T-cell (primary cell): ENCODE measurements at regions not wholly inside any gene's neighbourhood (a gene's known extent, or its start where the extent isn't known, plus 50 kb on each side); places are given as distances from the start of the nearest gene placed in this dataset.

ENCODE experiments used
- ATAC-seq, 4 experiments: fragments of 200-7000 bp in 3 of 4; fragments of 150-1000 bp in 1 of 4; cut with Tn5 transposase; replicated peaks in 1 of 4; 1 replicate in 3 of 4; 2 replicates in 1 of 4; pipeline ENCODE4 v1.10.0; 2021; ENCODE audit warnings: moderate library complexity in 3 of 4, mild to moderate bottlenecking in 2 of 4, moderate number of reproducible peaks in 1 of 4
- CTCF ChIA-PET, 2 donors: fragments of 300-600 bp; sonication (Branson Sonifier 250); formaldehyde crosslinking; loops; one replicate each; lab custom pipeline; 2022; ENCODE audit warnings: antibody characterized with exemption in 2 of 2; lab: Charles Lee
- POLR2A ChIA-PET, 2 donors: fragments of 300-600 bp; sonication (Branson Sonifier 250); formaldehyde crosslinking; loops; one replicate each; lab custom pipeline; 2022; ENCODE audit warnings: antibody characterized with exemption in 2 of 2; lab: Charles Lee
- DNase-seq, 35 experiments: peaks; one replicate each; pipeline versions ENCODE4 v3.0.0 to v3.0.0-alpha.2; 2013 to 2023
- H3K27ac ChIP-seq: one replicate; pipeline ENCODE4 v1.5.1; 2013; ENCODE audit warnings: low read length
- H3K27me3 ChIP-seq, 2 experiments: replicated peaks in 1 of 2; 1 replicate in 1 of 2; 2 replicates in 1 of 2; pipeline versions ENCODE4 v1.6.1 to v1.7.0; 2013; ENCODE audit warnings: low read length in 1 of 2, mixed read lengths in 1 of 2; ENCODE audit not compliant: control insufficient read depth in 2 of 2, insufficient read depth in 2 of 2; ENCODE audit errors: extremely low read depth in 1 of 2
- H3K36me3 ChIP-seq, 2 donors: 1 replicate in 1 of 2; 2 replicates in 1 of 2; pipeline versions ENCODE4 v1.6.1 to v1.7.0; 2013; ENCODE audit warnings: low read length in 1 of 2; ENCODE audit not compliant: control insufficient read depth in 2 of 2, insufficient read depth in 1 of 2; ENCODE audit errors: extremely low read depth in 1 of 2
- H3K4me1 ChIP-seq, 2 experiments: 1 replicate in 1 of 2; 2 replicates in 1 of 2; pipeline versions ENCODE4 v1.6.1 to v1.7.0; 2013; ENCODE audit warnings: low read length in 2 of 2, mixed read lengths in 1 of 2; ENCODE audit not compliant: insufficient read depth in 2 of 2, control insufficient read depth in 1 of 2; ENCODE audit errors: extremely low read depth in 1 of 2
- H3K4me3 ChIP-seq, 2 donors: 1 replicate in 1 of 2; 2 replicates in 1 of 2; pipeline versions ENCODE4 v1.5.1 to v1.7.0; 2013; ENCODE audit warnings: mild to moderate bottlenecking in 2 of 2, low read length in 1 of 2, moderate library complexity in 1 of 2; ENCODE audit not compliant: control insufficient read depth in 1 of 2; ENCODE audit errors: extremely low read depth in 1 of 2
- H3K9me3 ChIP-seq: 2 replicates; pipeline ENCODE4 v1.7.0; 2013
- H3K27ac Mint-ChIP-seq, 2 donors: one replicate each; pipeline ENCODE4 v1.8.0; 2020 to 2021; ENCODE audit warnings: mild to moderate bottlenecking in 2 of 2, mixed read lengths in 2 of 2
- H3K27me3 Mint-ChIP-seq, 2 donors: one replicate each; pipeline ENCODE4 v1.8.0; 2021 to 2022; ENCODE audit warnings: mixed read lengths in 2 of 2
- H3K36me3 Mint-ChIP-seq: one replicate; pipeline ENCODE4 v1.8.0; 2021; ENCODE audit warnings: mixed read lengths
- H3K4me1 Mint-ChIP-seq, 3 donors: one replicate each; pipeline ENCODE4 v1.8.0; 2020 to 2022; ENCODE audit warnings: mixed read lengths in 3 of 3, mild to moderate bottlenecking in 1 of 3
- H3K4me3 Mint-ChIP-seq, 3 donors: one replicate each; pipeline ENCODE4 v1.8.0; 2020 to 2022; ENCODE audit warnings: mild to moderate bottlenecking in 3 of 3, mixed read lengths in 3 of 3, moderate library complexity in 3 of 3
- H3K9me3 Mint-ChIP-seq, 3 donors: one replicate each; pipeline ENCODE4 v1.8.0; 2020 to 2022; ENCODE audit warnings: mixed read lengths in 3 of 3
- WGBS: methylation state at CpG from one replicate; pipeline ENCODE4 v1.1.5; 2013; ENCODE audit warnings: missing lambda C conversion rate; ENCODE audit not compliant: insufficient coverage; 5-methylcytosine and 5-hydroxymethylcytosine counted together

GRCh38 chr12:89906824-89907223, 198.2 kb upstream of the ATP2B1 start:
- Histone ChIP-seq H3K27ac (no peak overlapping the region), H3K4me1 (no peaks in the 10 kb centered on the region), H3K36me3 (no peaks in the 10 kb centered on the region), H3K27me3 (no peaks in the 10 kb centered on the region), H3K9me3 (no peaks in the 10 kb centered on the region), H3K4me3 (no peak overlapping the region)
- Mint-ChIP-seq H3K9me3 (peaks cover 0 to 4% (median 0%) of the 10 kb centered on the region in 3 donors), H3K36me3 (no peaks in the 10 kb centered on the region), H3K4me3 (no peak overlapping the region), H3K27me3 (no peaks in the 10 kb centered on the region), H3K4me1 (no peaks in the 10 kb centered on the region), H3K27ac (no peak overlapping the region)
- 100% methylated on average over 4 of the region's 4 CpGs for WGBS
- ATAC-seq (no peak), DNase-seq (no peak)
- POLR2A ChIA-PET = no interaction called here
- CTCF ChIA-PET = no interaction called here

- Histone ChIP-seq H3K27ac (no peak overlapping the region), H3K4me3 (no peak overlapping the region), H3K9me3 (no peaks in the 10 kb centered on the region), H3K36me3 (no peaks in the 10 kb centered on the region), H3K27me3 (no peaks in the 10 kb centered on the region), H3K4me1 (no peaks in the 10 kb centered on the region)
- ATAC-seq (no peak), DNase-seq (no peak)
- POLR2A ChIA-PET = interaction anchor here in 1 of 2 donors (0.9 kb wide), 1 partner anchor 14 kb away, joined by 3 read pairs; no protein-coding TSS in a partner anchor
- Mint-ChIP-seq H3K4me1 (no peaks in the 10 kb centered on the region), H3K36me3 (no peaks in the 10 kb centered on the region), H3K4me3 (no peak overlapping the region), H3K9me3 (peaks cover 0 to under 1% (median 0%) of the 10 kb centered on the region in 3 donors), H3K27ac (no peak overlapping the region), H3K27me3 (no peaks in the 10 kb centered on the region)
- CTCF ChIA-PET = no interaction called here
These were observed 197.5 kb upstream of the ATP2B1 start for GRCh38 chr12:89906178-89906577.

GRCh38 chr12:89901906-89902642, 193.4 kb upstream of the ATP2B1 start:
- Histone ChIP-seq H3K9me3 (no peaks in the 10 kb centered on the region), H3K27me3 (no peaks in the 10 kb centered on the region), H3K36me3 (no peaks in the 10 kb centered on the region), H3K27ac (no peak overlapping the region), H3K4me3 (no peak overlapping the region), H3K4me1 (no peaks in the 10 kb centered on the region)
- CTCF ChIA-PET = interaction anchor here (0.6 to 1.1 kb wide), 3 partner anchors 10 to 304 kb away, joined by 3 read pairs; no protein-coding TSS in a partner anchor
- Mint-ChIP-seq H3K36me3 (no peaks in the 10 kb centered on the region), H3K4me3 (no peak overlapping the region), H3K27ac (no peak overlapping the region), H3K27me3 (no peaks in the 10 kb centered on the region), H3K9me3 (no peaks in the 10 kb centered on the region), H3K4me1 (peaks cover 0 to 4% (median 4%) of the 10 kb centered on the region in 3 donors)
- 60% methylated on average over 1 of the region's 1 CpG for WGBS
- no peak for ATAC-seq
- POLR2A ChIA-PET = interaction anchor here in 1 of 2 donors (0.5 kb wide), 1 partner anchor 45 kb away, joined by 3 read pairs; no protein-coding TSS in a partner anchor
- no peak for DNase-seq

- Histone ChIP-seq H3K4me1 (no peaks in the 10 kb centered on the region), H3K4me3 (no peak overlapping the region), H3K9me3 (no peaks in the 10 kb centered on the region), H3K27ac (no peak overlapping the region), H3K36me3 (no peaks in the 10 kb centered on the region), H3K27me3 (no peaks in the 10 kb centered on the region)
- ATAC-seq (no peak), DNase-seq (no peak)
- H3K9me3 Mint-ChIP-seq = no peaks in the 10 kb centered on the region
- H3K27ac Mint-ChIP-seq = no peak overlapping the region
- no peaks in the 10 kb centered on the region for H3K27me3 Mint-ChIP-seq
- 100% methylated on average over 1 of the region's 2 CpGs for whole genome bisulfite sequencing
- peaks cover 4 to 11% (median 5%) of the 10 kb centered on the region in 3 donors for H3K4me1 Mint-ChIP-seq
- ChIA-PET CTCF (no interaction called here), POLR2A (no interaction called here)
- no peak overlapping the region for H3K4me3 Mint-ChIP-seq
- no peaks in the 10 kb centered on the region for H3K36me3 Mint-ChIP-seq
These were observed 192.7 kb upstream of the ATP2B1 start for GRCh38 chr12:89901319-89901718.

GRCh38 chr12:89899651-89900050, 191.0 kb upstream of the ATP2B1 start:
- POLR2A ChIA-PET = no interaction called here

GRCh38 chr12:89895591-89895990, 187.0 kb upstream of the ATP2B1 start:
- WGBS = no CpG with 5 or more reads among the region's 2 CpGs
- no peak overlapping the region for H3K27ac Mint-ChIP-seq

More at GRCh38 chr12:89899651-89900050, 191.0 kb upstream of the ATP2B1 start:
- H3K4me1 ChIP-seq = peaks cover 0 to 5% of the 10 kb centered on the region in 2 experiments
- no peaks in the 10 kb centered on the region for H3K27me3 ChIP-seq
- no peak overlapping the region for H3K27ac ChIP-seq
- WGBS = 100% methylated on average over 1 of the region's 2 CpGs
- no peak overlapping the region for H3K27ac Mint-ChIP-seq
- DNase-seq (no peak), ATAC-seq (no peak)
- H3K9me3 ChIP-seq = no peaks in the 10 kb centered on the region
- H3K4me3 ChIP-seq = no peak overlapping the region
- no peaks in the 10 kb centered on the region for H3K36me3 Mint-ChIP-seq
- H3K9me3 Mint-ChIP-seq = no peaks in the 10 kb centered on the region
- peaks cover 8 to 15% (median 12%) of the 10 kb centered on the region in 3 donors for H3K4me1 Mint-ChIP-seq
- no peak overlapping the region for H3K4me3 Mint-ChIP-seq
- H3K36me3 ChIP-seq = no peaks in the 10 kb centered on the region
- CTCF ChIA-PET = no interaction called here
- no peaks in the 10 kb centered on the region for H3K27me3 Mint-ChIP-seq

More at GRCh38 chr12:89895591-89895990, 187.0 kb upstream of the ATP2B1 start:
- H3K36me3 Mint-ChIP-seq = no peaks in the 10 kb centered on the region
- H3K4me3 ChIP-seq = no peak overlapping the region
- H3K4me1 Mint-ChIP-seq = peaks cover 26 to 36% (median 32%) of the 10 kb centered on the region in 3 donors
- H3K9me3 ChIP-seq = no peaks in the 10 kb centered on the region
- DNase-seq (no peak), ATAC-seq (no peak)
- POLR2A ChIA-PET = interaction anchor here (0.7 to 1.2 kb wide), 3 partner anchors 32 to 114 kb away, joined by 5 to 9 read pairs (median 6); no protein-coding TSS in a partner anchor
- no peaks in the 10 kb centered on the region for H3K36me3 ChIP-seq
- no peaks in the 10 kb centered on the region for H3K27me3 ChIP-seq
- no peaks in the 10 kb centered on the region for H3K27me3 Mint-ChIP-seq
- no peak overlapping the region for H3K4me3 Mint-ChIP-seq
- no peak overlapping the region for H3K27ac ChIP-seq
- H3K4me1 ChIP-seq = peaks cover 0 to 11% of the 10 kb centered on the region in 2 experiments
- CTCF ChIA-PET = interaction anchor here in 1 of 2 donors (0.9 kb wide), 1 partner anchor 53 kb away, joined by 3 read pairs; no protein-coding TSS in a partner anchor
- H3K9me3 Mint-ChIP-seq = peaks cover 0 to 3% (median 3%) of the 10 kb centered on the region in 3 donors
